ENCODE measurements at regions not wholly inside any gene's neighbourhood (a gene's known extent, or its start where the extent isn't known, plus 50 kb on each side); places are given as distances from the start of the nearest gene placed in this dataset.

- ATAC-seq (ENCODE audit: low read depth), result no peak
- Mint-ChIP-seq H3K4me3 (no peak overlapping the region), H3K9me3 (ENCODE audit: insufficient read depth) (no peaks in the 10 kb centered on the region)
These were observed 150.2 kb upstream of the FERD3L start for GRCh38 chr7:19295376-19295775.

GRCh38 chr7:19294619-19295018 lies 149.4 kb upstream of the FERD3L start:
- intact Hi-C loops (cut with micrococcal nuclease), result no loop called here
- TF ChIP-seq CTCF (IDR thresholded peaks at IDR 0.05), result no peak
- no peak for TF ChIP-seq EZH2 (IDR thresholded peaks at IDR 0.05; ENCODE audit: borderline replicate concordance, insufficient read depth, low read depth, low read length, poor library complexity, severe bottlenecking)
- H3K4me2 ChIP-seq (replicated peaks; ENCODE audit: low read depth, low read length, poor library complexity, severe bottlenecking), result no peak overlapping the region
- DNase-seq (no peak), ATAC-seq (ENCODE audit: low read depth) (no peak)
- H3K27ac ChIP-seq (ENCODE audit: low read length in 2 of 2), result no peak overlapping the region
- H3K9me3 ChIP-seq (ENCODE audit: control extremely low read depth in 1 of 3, control insufficient read depth in 2 of 3, insufficient read depth in 1 of 3, low read length in 2 of 3), result no peaks in the 10 kb centered on the region
- Mint-ChIP-seq H3K27me3 (no peaks in the 10 kb centered on the region), H3K4me1 (no peaks in the 10 kb centered on the region), H3K27ac (no peak overlapping the region), H3K4me3 (no peak overlapping the region), H3K9me3 (ENCODE audit: insufficient read depth) (no peaks in the 10 kb centered on the region)
- no peaks in the 10 kb centered on the region for H3K79me2 ChIP-seq (ENCODE audit: control insufficient read depth, insufficient read depth, low read length)
- H3K9ac ChIP-seq (ENCODE audit: low read length), result no peak overlapping the region
- H3K27me3 ChIP-seq (replicated peaks in 1 of 4; ENCODE audit: control extremely low read depth in 1 of 4, control insufficient read depth in 3 of 4, insufficient read depth in 4 of 4, low read length in 3 of 4), result no peaks in the 10 kb centered on the region
- ChIA-PET POLR2A (no interaction called here), CTCF (no interaction called here)
- no peaks in the 10 kb centered on the region for H3K36me3 ChIP-seq (replicated peaks in 1 of 2; ENCODE audit: control extremely low read depth in 1 of 2, control insufficient read depth in 1 of 2, extremely low read depth in 1 of 2, insufficient read depth in 2 of 2, low read length in 1 of 2)
- no peaks in the 10 kb centered on the region for H4K20me1 ChIP-seq (ENCODE audit: control insufficient read depth, insufficient read depth, low read length, poor library complexity, severe bottlenecking)
- no peak overlapping the region for H3K4me3 ChIP-seq (ENCODE audit: control extremely low read depth in 1 of 5, extremely low read depth in 1 of 5, insufficient read depth in 1 of 5, low read depth in 2 of 5, low read length in 4 of 5)
- no peaks in the 10 kb centered on the region for H3K4me1 ChIP-seq (ENCODE audit: control insufficient read depth in 2 of 2, insufficient read depth in 2 of 2, low read length in 2 of 2)
- H2AFZ ChIP-seq (ENCODE audit: insufficient read depth, low read depth, low read length, poor library complexity, severe bottlenecking), result no peak overlapping the region
- WGBS (ENCODE audit: insufficient coverage), result no CpG with 5 or more reads among the region's 5 CpGs

More at GRCh38 chr7:19295376-19295775, 150.2 kb upstream of the FERD3L start:
- DNase-seq, result no peak
- intact Hi-C loops (cut with micrococcal nuclease), result no loop called here
- Histone ChIP-seq H3K9me3 (ENCODE audit: control extremely low read depth in 1 of 3, control insufficient read depth in 2 of 3, insufficient read depth in 1 of 3, low read length in 2 of 3) (no peaks in the 10 kb centered on the region), H3K4me2 (replicated peaks; ENCODE audit: low read depth, low read length, poor library complexity, severe bottlenecking) (no peak overlapping the region), H3K27ac (ENCODE audit: low read length in 2 of 2) (no peak overlapping the region), H3K4me3 (ENCODE audit: control extremely low read depth in 1 of 5, extremely low read depth in 1 of 5, insufficient read depth in 1 of 5, low read depth in 2 of 5, low read length in 4 of 5) (no peak overlapping the region), H2AFZ (ENCODE audit: insufficient read depth, low read depth, low read length, poor library complexity, severe bottlenecking) (no peak overlapping the region), H3K9ac (ENCODE audit: low read length) (no peak overlapping the region), H3K27me3 (replicated peaks in 1 of 4; ENCODE audit: control extremely low read depth in 1 of 4, control insufficient read depth in 3 of 4, insufficient read depth in 4 of 4, low read length in 3 of 4) (no peaks in the 10 kb centered on the region), H3K79me2 (ENCODE audit: control insufficient read depth, insufficient read depth, low read length) (no peaks in the 10 kb centered on the region), H3K36me3 (replicated peaks in 1 of 2; ENCODE audit: control extremely low read depth in 1 of 2, control insufficient read depth in 1 of 2, extremely low read depth in 1 of 2, insufficient read depth in 2 of 2, low read length in 1 of 2) (no peaks in the 10 kb centered on the region), H4K20me1 (ENCODE audit: control insufficient read depth, insufficient read depth, low read length, poor library complexity, severe bottlenecking) (no peaks in the 10 kb centered on the region), H3K4me1 (ENCODE audit: control insufficient read depth in 2 of 2, insufficient read depth in 2 of 2, low read length in 2 of 2) (no peaks in the 10 kb centered on the region)
- TF ChIP-seq EZH2 (IDR thresholded peaks at IDR 0.05; ENCODE audit: borderline replicate concordance, insufficient read depth, low read depth, low read length, poor library complexity, severe bottlenecking) (no peak), CTCF (IDR thresholded peaks at IDR 0.05) (no peak)
- CTCF ChIA-PET, result no interaction called here
- H3K27ac Mint-ChIP-seq, result no peak overlapping the region
- H3K4me1 Mint-ChIP-seq, result no peaks in the 10 kb centered on the region
- H3K27me3 Mint-ChIP-seq, result no peaks in the 10 kb centered on the region
- POLR2A ChIA-PET, result no interaction called here
- no CpG with 5 or more reads among the region's 5 CpGs for WGBS (ENCODE audit: insufficient coverage)

Data from B cell (primary cell).